ENCODE measurements at regions not wholly inside any gene's neighbourhood (a gene's known extent, or its start where the extent isn't known, plus 50 kb on each side); places are given as distances from the start of the nearest gene placed in this dataset.

GRCh38 chr9:24045150-24045549 lies 219.1 kb upstream of the ELAVL2 start:
- H3K27ac ChIP-seq (ENCODE audit: low read length): no peak overlapping the region
- no peaks in the 10 kb centered on the region for H4K20me1 ChIP-seq (ENCODE audit: insufficient read depth, low read length)
- no peak overlapping the region for H2AFZ ChIP-seq (ENCODE audit: low read depth, low read length)
- H3K36me3 ChIP-seq (replicated peaks; ENCODE audit: low read depth, low read length): no peaks in the 10 kb centered on the region
- H3K27me3 ChIP-seq (ENCODE audit: low read depth, low read length): no peaks in the 10 kb centered on the region
- H3K9me3 ChIP-seq (ENCODE audit: insufficient read depth, low read length): 0 out of 2 replicates have a peak, but pooled peaks cover 3% of the 10 kb centered on the region
- no peak overlapping the region for H3K4me3 ChIP-seq (ENCODE audit: low read length)
- no peaks in the 10 kb centered on the region for H3K79me2 ChIP-seq (ENCODE audit: low read length)
- no peak for TF ChIP-seq EZH2phosphoT487 (IDR thresholded peaks at IDR 0.05; ENCODE audit: low read depth)
- no peak for TF ChIP-seq CTCF (IDR thresholded peaks at IDR 0.05; ENCODE audit: low read depth, low read length)
- H3K4me1 ChIP-seq (ENCODE audit: low read length): peaks cover 15% of the 10 kb centered on the region
- H3K9ac ChIP-seq (ENCODE audit: low read length): no peak overlapping the region
- no peak overlapping the region for H3K4me2 ChIP-seq (ENCODE audit: low read length)

- H3K36me3 ChIP-seq (replicated peaks; ENCODE audit: low read depth, low read length): no peaks in the 10 kb centered on the region
- no peaks in the 10 kb centered on the region for H4K20me1 ChIP-seq (ENCODE audit: insufficient read depth, low read length)
- peak overlapping the region; percentile 14; the same call in 1 of the 2 replicates for H3K4me2 ChIP-seq (ENCODE audit: low read length)
- no peaks in the 10 kb centered on the region for H3K27me3 ChIP-seq (ENCODE audit: low read depth, low read length)
- 0 out of 2 replicates have a peak overlapping the region, but pooled peaks have one; percentile 22 for H3K27ac ChIP-seq (ENCODE audit: low read length)
- H2AFZ ChIP-seq (ENCODE audit: low read depth, low read length): peak overlapping the region; percentile 15; the same call in 1 of the 2 replicates
- H3K4me1 ChIP-seq (ENCODE audit: low read length): peaks cover 15% of the 10 kb centered on the region
- H3K9ac ChIP-seq (ENCODE audit: low read length): no peak overlapping the region
- 0 out of 2 replicates have a peak, but pooled peaks cover 3% of the 10 kb centered on the region for H3K9me3 ChIP-seq (ENCODE audit: insufficient read depth, low read length)
- H3K4me3 ChIP-seq (ENCODE audit: low read length): no peak overlapping the region
- no peaks in the 10 kb centered on the region for H3K79me2 ChIP-seq (ENCODE audit: low read length)
- TF ChIP-seq EZH2phosphoT487 (IDR thresholded peaks at IDR 0.05; ENCODE audit: low read depth): no peak
- no peak for TF ChIP-seq CTCF (IDR thresholded peaks at IDR 0.05; ENCODE audit: low read depth, low read length)
Measured at GRCh38 chr9:24044576-24044975, 218.5 kb upstream of the ELAVL2 start.

- peaks cover 39% of the 10 kb centered on the region for H3K4me1 ChIP-seq (ENCODE audit: low read length)
- H2AFZ ChIP-seq (ENCODE audit: low read depth, low read length): no peak overlapping the region
- no peaks in the 10 kb centered on the region for H3K36me3 ChIP-seq (replicated peaks; ENCODE audit: low read depth, low read length)
- no peak overlapping the region for H3K27ac ChIP-seq (ENCODE audit: low read length)
- TF ChIP-seq EZH2phosphoT487 (IDR thresholded peaks at IDR 0.05; ENCODE audit: low read depth): no peak
- no peak for TF ChIP-seq CTCF (IDR thresholded peaks at IDR 0.05; ENCODE audit: low read depth, low read length)
- H3K4me3 ChIP-seq (ENCODE audit: low read length): no peak overlapping the region
- H4K20me1 ChIP-seq (ENCODE audit: insufficient read depth, low read length): no peaks in the 10 kb centered on the region
- no peak overlapping the region for H3K4me2 ChIP-seq (ENCODE audit: low read length)
- H3K27me3 ChIP-seq (ENCODE audit: low read depth, low read length): no peaks in the 10 kb centered on the region
- no peaks in the 10 kb centered on the region for H3K79me2 ChIP-seq (ENCODE audit: low read length)
- H3K9ac ChIP-seq (ENCODE audit: low read length): no peak overlapping the region
- H3K9me3 ChIP-seq (ENCODE audit: insufficient read depth, low read length): 0 out of 2 replicates have a peak, but pooled peaks cover 3% of the 10 kb centered on the region
Measured at GRCh38 chr9:24041160-24041690, 215.2 kb upstream of the ELAVL2 start.

- peak overlapping the region; percentile 63 for H3K4me2 ChIP-seq (ENCODE audit: low read length)
- no peaks in the 10 kb centered on the region for H3K9me3 ChIP-seq (ENCODE audit: insufficient read depth, low read length)
- H3K79me2 ChIP-seq (ENCODE audit: low read length): no peaks in the 10 kb centered on the region
- H3K27ac ChIP-seq (ENCODE audit: low read length): peak overlapping the region; percentile 66; the same call in 1 of the 2 replicates
- H3K4me3 ChIP-seq (ENCODE audit: low read length): 0 out of 2 replicates have a peak overlapping the region, but pooled peaks have one; percentile 22
- TF ChIP-seq EZH2phosphoT487 (IDR thresholded peaks at IDR 0.05; ENCODE audit: low read depth): no peak
- no peak for TF ChIP-seq CTCF (IDR thresholded peaks at IDR 0.05; ENCODE audit: low read depth, low read length)
- H3K4me1 ChIP-seq (ENCODE audit: low read length): peaks cover 36% of the 10 kb centered on the region
- no peaks in the 10 kb centered on the region for H3K36me3 ChIP-seq (replicated peaks; ENCODE audit: low read depth, low read length)
- no peaks in the 10 kb centered on the region for H3K27me3 ChIP-seq (ENCODE audit: low read depth, low read length)
- no peak overlapping the region for H2AFZ ChIP-seq (ENCODE audit: low read depth, low read length)
- no peaks in the 10 kb centered on the region for H4K20me1 ChIP-seq (ENCODE audit: insufficient read depth, low read length)
- no peak overlapping the region for H3K9ac ChIP-seq (ENCODE audit: low read length)
Measured at GRCh38 chr9:24036459-24036858, 210.4 kb upstream of the ELAVL2 start.
